Tibial nerve (tissue), 4 donors: ENCODE measurements at regions not wholly inside any gene's neighbourhood (a gene's known extent, or its start where the extent isn't known, plus 50 kb on each side); places are given as distances from the start of the nearest gene placed in this dataset.

Source experiments
- EP300 ChIP-seq, 2 donors: sonication (generic); formaldehyde crosslinking; IDR thresholded peaks; one replicate each; pipeline ENCODE4 v1.6.1; 2017; ENCODE audit warnings: antibody characterized with exemption in 2 of 2, mild to moderate bottlenecking in 1 of 2
- POLR2A ChIP-seq, 2 donors: fragments of 450-650 bp; IDR thresholded peaks; one replicate each; pipeline ENCODE4 v1.6.1; 2017; ENCODE audit warnings: antibody characterized with exemption in 2 of 2, mild to moderate bottlenecking in 2 of 2, moderate library complexity in 2 of 2
- TF ChIP-seq, protein P1 (sequence below), 5 experiments: fragments of 200-600 bp in 3 of 5; fragments of 450-650 bp in 2 of 5; sonication (generic) in 3 of 5; IDR thresholded peaks; one replicate each; pipeline ENCODE4 v1.5.1; 2016 to 2019; ENCODE audit warnings: antibody characterized with exemption in 5 of 5, mild to moderate bottlenecking in 3 of 5, moderate library complexity in 2 of 5

DNA sequence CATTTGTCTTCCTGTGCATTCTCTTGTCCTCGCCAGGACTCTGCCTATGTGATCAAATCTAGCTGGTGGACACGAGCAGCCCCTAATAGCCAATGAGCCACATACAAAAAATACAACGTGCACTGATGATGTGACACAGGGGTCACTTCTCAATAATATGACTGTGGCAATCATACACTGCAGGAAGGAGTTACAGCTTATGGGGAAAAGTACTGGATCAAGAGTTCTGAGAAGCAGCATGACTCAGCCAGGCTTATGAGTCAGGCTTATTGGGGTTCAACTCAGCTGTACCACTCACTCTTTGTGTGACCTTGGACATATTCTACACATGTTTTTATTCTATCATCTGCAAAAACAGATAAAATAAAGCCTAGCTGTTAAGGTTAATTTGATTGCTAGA, 889.4 kb upstream of the TENM4 start:
- TF ChIP-seq, protein P1, sequence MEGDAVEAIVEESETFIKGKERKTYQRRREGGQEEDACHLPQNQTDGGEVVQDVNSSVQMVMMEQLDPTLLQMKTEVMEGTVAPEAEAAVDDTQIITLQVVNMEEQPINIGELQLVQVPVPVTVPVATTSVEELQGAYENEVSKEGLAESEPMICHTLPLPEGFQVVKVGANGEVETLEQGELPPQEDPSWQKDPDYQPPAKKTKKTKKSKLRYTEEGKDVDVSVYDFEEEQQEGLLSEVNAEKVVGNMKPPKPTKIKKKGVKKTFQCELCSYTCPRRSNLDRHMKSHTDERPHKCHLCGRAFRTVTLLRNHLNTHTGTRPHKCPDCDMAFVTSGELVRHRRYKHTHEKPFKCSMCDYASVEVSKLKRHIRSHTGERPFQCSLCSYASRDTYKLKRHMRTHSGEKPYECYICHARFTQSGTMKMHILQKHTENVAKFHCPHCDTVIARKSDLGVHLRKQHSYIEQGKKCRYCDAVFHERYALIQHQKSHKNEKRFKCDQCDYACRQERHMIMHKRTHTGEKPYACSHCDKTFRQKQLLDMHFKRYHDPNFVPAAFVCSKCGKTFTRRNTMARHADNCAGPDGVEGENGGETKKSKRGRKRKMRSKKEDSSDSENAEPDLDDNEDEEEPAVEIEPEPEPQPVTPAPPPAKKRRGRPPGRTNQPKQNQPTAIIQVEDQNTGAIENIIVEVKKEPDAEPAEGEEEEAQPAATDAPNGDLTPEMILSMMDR (IDR thresholded peaks at IDR 0.05): no peak
- TF ChIP-seq POLR2A (IDR thresholded peaks at IDR 0.05): no peak
- TF ChIP-seq EP300 (IDR thresholded peaks at IDR 0.05): no peak
